ENCODE measurements at regions not wholly inside any gene's neighbourhood (a gene's known extent, or its start where the extent isn't known, plus 50 kb on each side); places are given as distances from the start of the nearest gene placed in this dataset.

DNA sequence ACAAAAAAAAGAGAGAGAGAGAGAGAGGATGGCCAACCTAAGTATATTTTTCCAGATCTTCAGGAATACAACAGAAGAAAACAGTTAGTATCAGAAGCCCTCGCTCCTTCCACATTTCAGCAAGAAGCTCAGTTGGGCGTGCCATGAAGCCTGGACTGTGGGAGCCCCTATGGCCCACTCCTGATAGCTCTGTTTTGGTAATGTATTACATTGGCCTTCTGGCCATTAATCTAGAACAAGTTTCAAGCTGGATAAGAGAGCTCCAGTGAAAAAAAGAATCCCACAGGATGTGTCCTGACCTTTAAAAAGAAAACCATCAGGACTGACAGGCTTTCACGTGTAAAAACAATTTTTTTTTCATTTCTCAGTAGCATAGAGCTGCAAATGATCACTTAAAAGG, 197.9 kb downstream of the ICOS start:
- no peaks in the 10 kb centered on the region for H3K79me2 ChIP-seq (ENCODE audit: insufficient read depth, low read length)
- H4K8ac ChIP-seq (replicated peaks; ENCODE audit: insufficient read length, low read depth, low read length), result no peak overlapping the region
- H3K9me3 Mint-ChIP-seq, result no peaks in the 10 kb centered on the region
- H4K20me1 ChIP-seq (ENCODE audit: control insufficient read depth, insufficient read depth, insufficient read length), result no peaks in the 10 kb centered on the region
- no peaks in the 10 kb centered on the region for H3K79me1 ChIP-seq (ENCODE audit: insufficient read depth, low read depth, low read length, poor library complexity, severe bottlenecking)
- H3K23me2 ChIP-seq (ENCODE audit: insufficient read length, low read depth, low read length, poor library complexity, severe bottlenecking), result no peaks in the 10 kb centered on the region
- no peak overlapping the region for H3K27ac Mint-ChIP-seq
- H3K27ac ChIP-seq (ENCODE audit: insufficient read length, low read depth, low read length), result no peak overlapping the region
- H2BK20ac ChIP-seq (ENCODE audit: low read depth, low read length, poor library complexity, severe bottlenecking), result no peak overlapping the region
- no peaks in the 10 kb centered on the region for H3K27me3 ChIP-seq (ENCODE audit: insufficient read depth, low read length)
- H3T11ph ChIP-seq (ENCODE audit: low read length), result no peak overlapping the region
- no peak overlapping the region for H2AFZ ChIP-seq (ENCODE audit: low read length)
- no peaks in the 10 kb centered on the region for H3K36me3 Mint-ChIP-seq (ENCODE audit: insufficient read depth in 1 of 3, low read depth in 3 of 3)
- H3K4me1 ChIP-seq (ENCODE audit: insufficient read depth, low read length), result no peaks in the 10 kb centered on the region
- H2AK5ac ChIP-seq (ENCODE audit: insufficient read length, low read length), result no peak overlapping the region
- H3K9ac ChIP-seq (ENCODE audit: extremely low read depth, insufficient read length, low read length), result no peak overlapping the region
- no peak overlapping the region for H3K4ac ChIP-seq (ENCODE audit: low read depth, low read length)
- no peaks in the 10 kb centered on the region for H3K9me3 ChIP-seq (ENCODE audit: control insufficient read depth, low read depth, low read length)
- no peak for TF ChIP-seq CTCF (conservative IDR thresholded peaks at IDR 0.05)
- DNase-seq, result no peak
- no peak overlapping the region for H3K18ac ChIP-seq (ENCODE audit: insufficient read length, low read depth, low read length)
- no peak overlapping the region for H4K91ac ChIP-seq (ENCODE audit: insufficient read length, low read depth, low read length)
- H3K56ac ChIP-seq (ENCODE audit: insufficient read length, low read depth, low read length), result no peak overlapping the region
- H3K23ac ChIP-seq (ENCODE audit: insufficient read length, low read depth, low read length), result no peak overlapping the region
- no peaks in the 10 kb centered on the region for H3K27me3 Mint-ChIP-seq (ENCODE audit: low read depth)
- H4K5ac ChIP-seq (ENCODE audit: insufficient read length, low read depth, low read length), result no peak overlapping the region
- peaks cover 23 to 26% of the 10 kb centered on the region in 2 experiments for H3K4me1 Mint-ChIP-seq
- H3K4me2 ChIP-seq (ENCODE audit: insufficient read depth, insufficient read length, low read length), result no peak overlapping the region
- no peak overlapping the region for H2BK12ac ChIP-seq (ENCODE audit: insufficient read length, low read depth, low read length)
- H3K14ac ChIP-seq (ENCODE audit: insufficient read depth, low read length), result no peak overlapping the region
- WGBS (ENCODE audit: extremely low coverage, insufficient read length, low lambda C conversion rate), result no CpG with 5 or more reads among the region's 3 CpGs
- no peak overlapping the region for H3K4me3 Mint-ChIP-seq
- no peak overlapping the region for H2BK5ac ChIP-seq (ENCODE audit: insufficient read length, low read length)
- H2BK15ac ChIP-seq (ENCODE audit: low read depth, low read length), result no peak overlapping the region
- no peak overlapping the region for H2BK120ac ChIP-seq (ENCODE audit: low read depth, low read length, poor library complexity, severe bottlenecking)

Measured in H9 (cell line).